ENCODE measurements at regions not wholly inside any gene's neighbourhood (a gene's known extent, or its start where the extent isn't known, plus 50 kb on each side); places are given as distances from the start of the nearest gene placed in this dataset.

DNA sequence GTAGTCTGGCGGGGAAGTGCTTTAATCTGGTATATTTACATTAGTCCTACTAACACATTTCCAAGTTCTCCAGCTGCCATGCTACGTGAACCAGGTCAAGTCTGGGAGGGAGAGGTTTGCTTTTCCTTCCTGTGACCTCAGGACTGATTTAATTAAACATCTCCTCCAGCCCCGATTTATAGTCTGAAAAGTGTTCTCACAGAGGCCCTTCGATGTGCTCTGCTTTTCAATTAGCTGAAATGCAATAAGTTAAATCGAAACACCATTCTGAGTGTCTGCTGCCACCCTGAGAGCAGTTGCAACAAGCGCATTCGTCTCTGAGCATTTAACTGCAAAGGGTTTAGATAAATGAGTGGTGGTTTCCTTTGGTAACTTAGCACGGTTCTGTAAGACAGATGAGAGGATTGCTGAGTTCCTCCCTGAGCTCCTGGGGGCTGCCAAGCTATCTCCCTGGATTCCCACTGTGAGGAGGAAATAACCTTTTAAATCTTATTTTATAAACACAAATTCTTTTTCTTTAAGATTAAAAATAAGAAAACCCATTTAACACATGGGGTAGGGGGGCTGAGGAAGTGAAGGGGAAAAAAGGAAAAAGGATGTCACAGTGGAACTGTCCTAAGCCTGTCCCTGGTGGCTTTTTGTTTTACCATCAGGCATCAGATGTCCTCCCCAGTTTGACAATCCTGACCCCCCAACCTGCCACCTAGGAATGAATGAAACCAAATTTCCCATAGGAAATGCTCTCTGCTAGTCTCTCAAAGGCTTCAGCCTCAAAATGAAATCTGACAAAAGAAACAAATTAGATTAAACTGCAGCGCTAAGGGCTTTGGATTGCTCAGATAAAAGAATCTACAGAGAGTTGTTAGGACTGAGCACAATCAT is 56.5 kb upstream of the CREB1 start:
- Histone ChIP-seq H3K9me3 (ENCODE audit: control insufficient read depth in 1 of 2, low read length in 2 of 2) (no peaks in the 10 kb centered on the region), H3K27ac (ENCODE audit: low read depth, low read length) (no peak overlapping the region), H3K27me3 (ENCODE audit: control insufficient read depth in 1 of 2, insufficient read depth in 2 of 2, low read length in 2 of 2) (no peaks in the 10 kb centered on the region), H3K4me3 (ENCODE audit: low read depth in 1 of 2, low read length in 2 of 2) (no peak overlapping the region), H3K9ac (ENCODE audit: low read depth in 1 of 2, low read length in 2 of 2) (no peak overlapping the region), H3K4me1 (ENCODE audit: control insufficient read depth in 1 of 2, insufficient read depth in 2 of 2, low read length in 2 of 2) (no peaks in the 10 kb centered on the region), H3K36me3 (ENCODE audit: control insufficient read depth in 1 of 2, insufficient read depth in 2 of 2, low read length in 2 of 2) (no peaks in the 10 kb centered on the region)

GRCh38 chr2:207473931-207474235 is 55.9 kb upstream of the CREB1 start:
- Histone ChIP-seq H3K27me3 (ENCODE audit: control insufficient read depth in 1 of 2, insufficient read depth in 2 of 2, low read length in 2 of 2) (no peaks in the 10 kb centered on the region), H3K9ac (ENCODE audit: low read depth in 1 of 2, low read length in 2 of 2) (no peak overlapping the region), H3K4me1 (ENCODE audit: control insufficient read depth in 1 of 2, insufficient read depth in 2 of 2, low read length in 2 of 2) (no peaks in the 10 kb centered on the region), H3K36me3 (ENCODE audit: control insufficient read depth in 1 of 2, insufficient read depth in 2 of 2, low read length in 2 of 2) (no peaks in the 10 kb centered on the region), H3K4me3 (ENCODE audit: low read depth in 1 of 2, low read length in 2 of 2) (no peak overlapping the region), H3K27ac (ENCODE audit: low read depth, low read length) (no peak overlapping the region), H3K9me3 (ENCODE audit: control insufficient read depth in 1 of 2, low read length in 2 of 2) (no peaks in the 10 kb centered on the region)

DNA sequence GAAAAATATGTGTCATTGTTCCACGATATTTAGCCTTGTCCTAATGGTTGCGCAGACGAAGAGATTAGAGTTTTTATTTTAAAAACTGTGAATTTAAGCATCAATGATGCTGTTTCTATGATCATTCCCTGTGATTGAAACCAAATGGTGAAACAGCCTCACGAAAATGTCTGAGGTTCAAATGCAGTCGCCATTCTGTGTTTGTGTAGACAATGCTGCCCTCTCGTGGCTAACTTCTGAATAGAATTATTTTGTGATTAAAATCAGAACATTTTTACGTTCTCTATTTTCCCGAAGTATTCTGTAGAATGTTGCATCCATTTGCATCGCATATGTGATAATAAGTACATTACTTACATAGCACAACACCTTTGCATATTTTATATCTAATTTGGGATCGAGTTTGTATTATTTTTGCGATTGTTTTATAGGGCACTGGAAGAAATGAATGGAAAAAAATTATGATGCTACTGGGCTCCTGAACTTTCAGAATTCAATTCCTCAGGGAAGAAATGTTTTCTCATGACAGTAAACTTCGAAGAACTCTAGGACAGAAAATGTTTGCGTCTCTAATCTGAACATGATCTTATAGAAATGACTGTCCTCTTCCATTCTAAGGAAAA is 54.8 kb upstream of the CREB1 start:
- Histone ChIP-seq H3K4me3 (ENCODE audit: low read depth in 1 of 2, low read length in 2 of 2) (no peak overlapping the region), H3K36me3 (ENCODE audit: control insufficient read depth in 1 of 2, insufficient read depth in 2 of 2, low read length in 2 of 2) (no peaks in the 10 kb centered on the region), H3K27ac (ENCODE audit: low read depth, low read length) (no peak overlapping the region), H3K27me3 (ENCODE audit: control insufficient read depth in 1 of 2, insufficient read depth in 2 of 2, low read length in 2 of 2) (no peaks in the 10 kb centered on the region), H3K9me3 (ENCODE audit: control insufficient read depth in 1 of 2, low read length in 2 of 2) (no peaks in the 10 kb centered on the region), H3K4me1 (ENCODE audit: control insufficient read depth in 1 of 2, insufficient read depth in 2 of 2, low read length in 2 of 2) (no peaks in the 10 kb centered on the region), H3K9ac (ENCODE audit: low read depth in 1 of 2, low read length in 2 of 2) (no peak overlapping the region)

- Histone ChIP-seq H3K9ac (ENCODE audit: low read depth in 1 of 2, low read length in 2 of 2) (no peak overlapping the region), H3K9me3 (ENCODE audit: control insufficient read depth in 1 of 2, low read length in 2 of 2) (no peaks in the 10 kb centered on the region), H3K27me3 (ENCODE audit: control insufficient read depth in 1 of 2, insufficient read depth in 2 of 2, low read length in 2 of 2) (no peaks in the 10 kb centered on the region), H3K4me3 (ENCODE audit: low read depth in 1 of 2, low read length in 2 of 2) (no peak overlapping the region), H3K36me3 (ENCODE audit: control insufficient read depth in 1 of 2, insufficient read depth in 2 of 2, low read length in 2 of 2) (no peaks in the 10 kb centered on the region), H3K27ac (ENCODE audit: low read depth, low read length) (no peak overlapping the region), H3K4me1 (ENCODE audit: control insufficient read depth in 1 of 2, insufficient read depth in 2 of 2, low read length in 2 of 2) (no peaks in the 10 kb centered on the region)
These were observed 54.2 kb upstream of the CREB1 start for GRCh38 chr2:207475546-207475945.

DNA sequence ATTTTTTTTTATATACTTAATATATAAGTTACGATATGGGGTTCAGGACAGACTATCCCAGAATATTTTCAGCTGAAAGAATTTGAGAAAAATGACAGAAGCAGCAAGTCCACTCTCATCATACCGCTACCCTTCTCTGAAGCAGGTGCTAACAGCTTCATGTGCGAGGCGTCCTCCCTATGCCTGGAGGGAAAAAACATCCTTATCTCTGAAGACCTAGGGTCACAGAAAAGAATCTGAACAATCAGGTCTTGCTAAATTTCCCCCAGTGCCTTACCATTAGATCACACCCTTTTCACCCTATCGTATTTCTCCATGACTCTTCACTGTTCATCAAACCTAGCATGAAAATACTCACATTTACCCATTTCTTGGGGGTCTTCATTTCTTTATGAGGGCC is 51.9 kb upstream of the CREB1 start:
- Histone ChIP-seq H3K27me3 (ENCODE audit: control insufficient read depth in 1 of 2, insufficient read depth in 2 of 2, low read length in 2 of 2) (no peaks in the 10 kb centered on the region), H3K4me1 (ENCODE audit: control insufficient read depth in 1 of 2, insufficient read depth in 2 of 2, low read length in 2 of 2) (no peaks in the 10 kb centered on the region), H3K36me3 (ENCODE audit: control insufficient read depth in 1 of 2, insufficient read depth in 2 of 2, low read length in 2 of 2) (no peaks in the 10 kb centered on the region), H3K27ac (ENCODE audit: low read depth, low read length) (no peak overlapping the region), H3K4me3 (ENCODE audit: low read depth in 1 of 2, low read length in 2 of 2) (no peak overlapping the region), H3K9ac (ENCODE audit: low read depth in 1 of 2, low read length in 2 of 2) (no peak overlapping the region), H3K9me3 (ENCODE audit: control insufficient read depth in 1 of 2, low read length in 2 of 2) (no peaks in the 10 kb centered on the region)

GRCh38 chr2:207478572-207478971 is 51.2 kb upstream of the CREB1 start:
- no peak overlapping the region for H3K4me3 ChIP-seq (ENCODE audit: low read depth in 1 of 2, low read length in 2 of 2)
- H3K36me3 ChIP-seq (ENCODE audit: control insufficient read depth in 1 of 2, insufficient read depth in 2 of 2, low read length in 2 of 2) = no peaks in the 10 kb centered on the region
- H3K9ac ChIP-seq (ENCODE audit: low read depth in 1 of 2, low read length in 2 of 2) = no peak overlapping the region
- H3K9me3 ChIP-seq (ENCODE audit: control insufficient read depth in 1 of 2, low read length in 2 of 2) = no peaks in the 10 kb centered on the region
- no peaks in the 10 kb centered on the region for H3K4me1 ChIP-seq (ENCODE audit: control insufficient read depth in 1 of 2, insufficient read depth in 2 of 2, low read length in 2 of 2)
- no peaks in the 10 kb centered on the region for H3K27me3 ChIP-seq (ENCODE audit: control insufficient read depth in 1 of 2, insufficient read depth in 2 of 2, low read length in 2 of 2)
- no peak overlapping the region for H3K27ac ChIP-seq (ENCODE audit: low read depth, low read length)

DNA sequence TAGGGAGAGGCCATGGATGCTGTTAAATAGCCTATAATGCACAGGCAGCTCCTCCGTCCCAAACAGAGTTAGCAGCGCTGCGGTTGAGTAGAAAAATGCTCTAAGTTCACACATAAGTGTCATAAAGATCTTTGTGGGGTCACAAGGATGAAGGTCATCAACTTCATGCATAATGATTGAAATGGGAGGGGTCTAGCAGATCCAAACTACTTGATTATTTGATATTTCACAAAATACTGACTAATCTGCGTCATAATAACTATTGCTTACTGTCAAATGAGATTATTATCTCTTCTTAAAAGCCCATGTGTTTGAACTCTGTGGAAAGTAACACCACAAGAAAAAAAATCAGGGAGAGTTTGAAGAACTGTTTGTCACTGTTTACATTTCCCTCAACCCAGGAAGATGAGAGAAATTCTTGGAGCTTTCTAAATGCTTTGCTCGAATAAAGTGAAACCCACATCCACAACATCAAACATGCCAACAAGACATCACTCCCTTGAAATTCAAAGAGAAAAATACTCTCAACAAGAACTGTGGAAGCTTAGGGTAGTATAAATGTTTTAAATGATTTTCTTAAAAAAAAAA is 50.5 kb upstream of the CREB1 start:
- no peaks in the 10 kb centered on the region for H3K36me3 ChIP-seq (ENCODE audit: control insufficient read depth in 1 of 2, insufficient read depth in 2 of 2, low read length in 2 of 2)
- H3K9me3 ChIP-seq (ENCODE audit: control insufficient read depth in 1 of 2, low read length in 2 of 2) = no peaks in the 10 kb centered on the region
- H3K27ac ChIP-seq (ENCODE audit: low read depth, low read length) = no peak overlapping the region
- H3K9ac ChIP-seq (ENCODE audit: low read depth in 1 of 2, low read length in 2 of 2) = no peak overlapping the region
- H3K4me1 ChIP-seq (ENCODE audit: control insufficient read depth in 1 of 2, insufficient read depth in 2 of 2, low read length in 2 of 2) = no peaks in the 10 kb centered on the region
- H3K4me3 ChIP-seq (ENCODE audit: low read depth in 1 of 2, low read length in 2 of 2) = no peak overlapping the region
- no peaks in the 10 kb centered on the region for H3K27me3 ChIP-seq (ENCODE audit: control insufficient read depth in 1 of 2, insufficient read depth in 2 of 2, low read length in 2 of 2)

Data from duodenal mucosa (tissue), 2 donors.